GM21737 (cell line): ENCODE measurements at regions not wholly inside any gene's neighbourhood (a gene's known extent, or its start where the extent isn't known, plus 50 kb on each side); places are given as distances from the start of the nearest gene placed in this dataset.

ENCODE experiments used
- ATAC-seq: cut with Tn5 transposase; IDR thresholded peaks from one replicate; pipeline ENCODE4 v1.9.1; 2021; ENCODE audit warnings: mild to moderate bottlenecking, moderate library complexity; ENCODE audit not compliant: unreplicated experiment

- no peak for ATAC-seq
Measured at GRCh38 chr6:165956874-165957273, 210.8 kb downstream of the TBXT start.

- ATAC-seq: no peak
Measured at GRCh38 chr6:165952514-165952913, 215.1 kb downstream of the TBXT start.

GRCh38 chr6:165950316-165950715 is 217.3 kb downstream of the TBXT start:
- ATAC-seq: no peak

- no peak for ATAC-seq
Measured at GRCh38 chr6:165949324-165949723, 218.3 kb downstream of the TBXT start.

GRCh38 chr6:165944002-165944466 is 223.6 kb downstream of the TBXT start:
- no peak for ATAC-seq

GRCh38 chr6:165941786-165942185 is 225.9 kb downstream of the TBXT start:
- ATAC-seq: no peak

GRCh38 chr6:165941249-165941775 is 226.3 kb downstream of the TBXT start:
- no peak for ATAC-seq

- no peak for ATAC-seq
Measured at GRCh38 chr6:165940366-165940765, 227.3 kb downstream of the TBXT start.

GRCh38 chr6:165939601-165940290 is 227.9 kb downstream of the TBXT start:
- ATAC-seq: no peak

- ATAC-seq: no peak
Measured at GRCh38 chr6:165939047-165939446, 228.6 kb downstream of the TBXT start.

- ATAC-seq: no peak
Measured at GRCh38 chr6:165937564-165938358, 229.9 kb downstream of the TBXT start.

GRCh38 chr6:165936660-165937059 is 231.0 kb downstream of the TBXT start:
- ATAC-seq: no peak

GRCh38 chr6:165936096-165936495 is 231.6 kb downstream of the TBXT start:
- ATAC-seq: no peak

GRCh38 chr6:165931675-165932074 is 236.0 kb downstream of the TBXT start:
- ATAC-seq: no peak

GRCh38 chr6:165930668-165931214 is 236.9 kb downstream of the TBXT start:
- ATAC-seq: no peak

- ATAC-seq: no peak
Measured at GRCh38 chr6:165929607-165930006, 238.0 kb downstream of the TBXT start.

- no peak for ATAC-seq
Measured at GRCh38 chr6:165926378-165926777, 241.3 kb downstream of the TBXT start.

GRCh38 chr6:165925474-165926156 is 242.0 kb downstream of the TBXT start:
- no peak for ATAC-seq

GRCh38 chr6:165922309-165922794 is 245.3 kb downstream of the TBXT start:
- no peak for ATAC-seq

- ATAC-seq: no peak
Measured at GRCh38 chr6:165920896-165921671, 246.6 kb downstream of the TBXT start.
